Left ventricle myocardium inferior (tissue), 1 donor: ENCODE measurements at regions not wholly inside any gene's neighbourhood (a gene's known extent, or its start where the extent isn't known, plus 50 kb on each side); places are given as distances from the start of the nearest gene placed in this dataset.

Experiments
- DNase-seq: peaks from one replicate; pipeline ENCODE4 v3.0.0-alpha.2; 2020
- H3K27ac ChIP-seq: fragments of 200-600 bp; replicated peaks from 2 replicates; pipeline ENCODE4 v1.8.0; 2021
- H3K27me3 ChIP-seq: fragments of 200-600 bp; 2 replicates; pipeline ENCODE4 v1.8.0; 2021; ENCODE audit warnings: low read depth
- H3K36me3 ChIP-seq: fragments of 200-600 bp; 2 replicates; pipeline ENCODE4 v1.8.0; 2021
- H3K4me1 ChIP-seq: fragments of 200-600 bp; 2 replicates; pipeline ENCODE4 v1.8.0; 2021
- H3K4me3 ChIP-seq: fragments of 200-600 bp; 2 replicates; pipeline ENCODE4 v1.8.0; 2021; ENCODE audit warnings: mild to moderate bottlenecking, moderate library complexity
- H3K9me3 ChIP-seq: fragments of 200-600 bp; replicated peaks from 2 replicates; pipeline ENCODE4 v1.8.0; 2021
- intact Hi-C: fragments of 100-400 bp; cut with micrococcal nuclease; formaldehyde crosslinking; loops from one replicate; pipeline ENCODE4 v1.11.0; 2022
- TF ChIP-seq, protein P1 (sequence below): fragments of 200-600 bp; IDR thresholded peaks from 2 replicates; pipeline ENCODE4 v1.8.0; 2021; ENCODE audit warnings: antibody characterized with exemption, mild to moderate bottlenecking, borderline replicate concordance
- donor health status: DM: no; HTN: yes; CAD: no; lungs with severe emphysema.

DNA sequence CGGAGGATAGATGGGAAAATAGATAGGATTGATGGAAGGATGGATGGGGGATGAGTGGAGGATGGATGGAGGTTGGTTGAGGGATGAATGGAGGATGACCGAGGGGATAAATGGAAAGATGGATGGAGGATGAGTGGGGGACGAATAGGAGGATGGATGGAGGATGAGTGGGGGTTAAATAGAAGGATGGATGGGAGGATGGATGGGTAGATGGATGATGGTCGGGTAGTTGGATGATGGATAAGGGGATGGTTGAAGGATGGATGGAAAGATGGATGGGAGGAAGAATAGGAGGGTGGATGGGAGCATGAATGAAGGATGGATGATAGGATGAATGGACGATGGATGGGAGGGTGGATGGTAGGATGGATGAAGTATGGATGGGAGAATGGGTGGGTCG lies 219.3 kb upstream of the IER5L start:
- Histone ChIP-seq H3K27me3 (no peaks in the 10 kb centered on the region), H3K9me3 (no peaks in the 10 kb centered on the region), H3K36me3 (no peaks in the 10 kb centered on the region), H3K27ac (no peak overlapping the region), H3K4me1 (peaks cover 12% of the 10 kb centered on the region), H3K4me3 (no peak overlapping the region)
- TF ChIP-seq, protein P1, sequence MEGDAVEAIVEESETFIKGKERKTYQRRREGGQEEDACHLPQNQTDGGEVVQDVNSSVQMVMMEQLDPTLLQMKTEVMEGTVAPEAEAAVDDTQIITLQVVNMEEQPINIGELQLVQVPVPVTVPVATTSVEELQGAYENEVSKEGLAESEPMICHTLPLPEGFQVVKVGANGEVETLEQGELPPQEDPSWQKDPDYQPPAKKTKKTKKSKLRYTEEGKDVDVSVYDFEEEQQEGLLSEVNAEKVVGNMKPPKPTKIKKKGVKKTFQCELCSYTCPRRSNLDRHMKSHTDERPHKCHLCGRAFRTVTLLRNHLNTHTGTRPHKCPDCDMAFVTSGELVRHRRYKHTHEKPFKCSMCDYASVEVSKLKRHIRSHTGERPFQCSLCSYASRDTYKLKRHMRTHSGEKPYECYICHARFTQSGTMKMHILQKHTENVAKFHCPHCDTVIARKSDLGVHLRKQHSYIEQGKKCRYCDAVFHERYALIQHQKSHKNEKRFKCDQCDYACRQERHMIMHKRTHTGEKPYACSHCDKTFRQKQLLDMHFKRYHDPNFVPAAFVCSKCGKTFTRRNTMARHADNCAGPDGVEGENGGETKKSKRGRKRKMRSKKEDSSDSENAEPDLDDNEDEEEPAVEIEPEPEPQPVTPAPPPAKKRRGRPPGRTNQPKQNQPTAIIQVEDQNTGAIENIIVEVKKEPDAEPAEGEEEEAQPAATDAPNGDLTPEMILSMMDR: no peak
- DNase-seq: no peak
- intact Hi-C loops: no loop called here

GRCh38 chr9:129396365-129396708 lies 218.3 kb upstream of the IER5L start:
- intact Hi-C loops: no loop called here
- no peak for DNase-seq
- H3K27ac ChIP-seq: no peak overlapping the region

DNA sequence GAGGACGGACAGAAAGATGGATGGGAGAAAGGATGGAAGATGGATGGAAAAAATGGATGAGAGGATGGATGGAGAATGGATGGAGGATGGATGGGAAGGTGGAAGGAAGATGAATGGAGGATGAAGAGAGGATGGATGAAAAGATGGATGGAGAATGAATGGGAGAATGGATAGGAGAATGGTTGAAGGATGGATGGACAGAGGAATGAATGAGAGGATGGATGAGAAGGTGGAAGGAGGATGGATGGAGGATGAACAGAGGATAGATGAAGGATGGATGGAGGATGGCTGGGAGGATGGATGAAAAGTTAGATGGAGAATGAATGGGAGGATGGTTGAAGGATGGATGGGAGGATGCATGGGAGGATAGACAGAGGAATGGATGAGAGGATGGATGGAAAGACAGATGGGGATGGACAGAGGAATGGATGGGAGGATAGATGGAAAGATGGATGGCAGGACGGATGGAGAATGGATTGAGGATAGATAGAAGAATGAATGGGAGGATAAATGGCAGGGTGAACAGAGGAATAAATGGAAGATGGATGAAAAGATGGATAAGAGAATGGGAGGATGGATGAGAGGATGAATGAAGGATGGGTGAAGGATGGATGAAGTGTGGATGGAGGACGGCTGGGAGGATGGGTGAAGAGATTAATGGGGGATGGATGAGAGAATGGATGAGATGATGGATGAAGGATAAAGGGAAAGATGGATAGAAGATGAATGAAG lies 217.7 kb upstream of the IER5L start:
- no peaks in the 10 kb centered on the region for H3K9me3 ChIP-seq
- no peaks in the 10 kb centered on the region for H3K36me3 ChIP-seq
- no peaks in the 10 kb centered on the region for H3K27me3 ChIP-seq
- TF ChIP-seq, protein P1: no peak
- no peak overlapping the region for H3K4me3 ChIP-seq
- H3K4me1 ChIP-seq: peaks cover 9% of the 10 kb centered on the region
- DNase-seq: no peak
- H3K27ac ChIP-seq: no peak overlapping the region
- intact Hi-C loops: no loop called here

More at GRCh38 chr9:129396365-129396708, 218.3 kb upstream of the IER5L start:
- TF ChIP-seq, protein P1: no peak
- H3K4me3 ChIP-seq: no peak overlapping the region
- no peaks in the 10 kb centered on the region for H3K36me3 ChIP-seq
- H3K9me3 ChIP-seq: no peaks in the 10 kb centered on the region
- H3K27me3 ChIP-seq: no peaks in the 10 kb centered on the region
- peaks cover 9% of the 10 kb centered on the region for H3K4me1 ChIP-seq

DNA sequence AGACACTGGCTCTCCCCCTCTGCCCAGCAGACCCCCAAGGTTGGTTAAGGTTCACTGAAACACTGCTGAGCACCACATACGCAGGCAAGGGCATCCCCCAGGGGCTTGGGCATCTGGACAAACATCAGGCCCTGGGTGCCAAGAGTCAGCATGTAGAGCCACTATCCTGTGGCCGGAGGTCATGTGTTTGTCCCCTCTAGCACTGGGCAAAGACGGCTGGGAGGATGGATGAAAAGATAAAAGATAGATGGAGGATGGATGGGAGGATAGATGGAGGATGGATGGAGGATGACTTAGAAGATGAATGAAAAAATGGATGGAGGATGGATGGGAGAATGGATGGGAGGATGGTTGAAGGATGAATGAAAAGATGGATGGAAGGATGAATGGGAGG lies 216.8 kb upstream of the IER5L start:
- Histone ChIP-seq H3K4me3 (no peak overlapping the region), H3K27me3 (no peaks in the 10 kb centered on the region), H3K36me3 (no peaks in the 10 kb centered on the region), H3K27ac (no peak overlapping the region), H3K9me3 (no peaks in the 10 kb centered on the region), H3K4me1 (peaks cover 9% of the 10 kb centered on the region)
- TF ChIP-seq, protein P1: no peak
- intact Hi-C loops: no loop called here
- no peak for DNase-seq

DNA sequence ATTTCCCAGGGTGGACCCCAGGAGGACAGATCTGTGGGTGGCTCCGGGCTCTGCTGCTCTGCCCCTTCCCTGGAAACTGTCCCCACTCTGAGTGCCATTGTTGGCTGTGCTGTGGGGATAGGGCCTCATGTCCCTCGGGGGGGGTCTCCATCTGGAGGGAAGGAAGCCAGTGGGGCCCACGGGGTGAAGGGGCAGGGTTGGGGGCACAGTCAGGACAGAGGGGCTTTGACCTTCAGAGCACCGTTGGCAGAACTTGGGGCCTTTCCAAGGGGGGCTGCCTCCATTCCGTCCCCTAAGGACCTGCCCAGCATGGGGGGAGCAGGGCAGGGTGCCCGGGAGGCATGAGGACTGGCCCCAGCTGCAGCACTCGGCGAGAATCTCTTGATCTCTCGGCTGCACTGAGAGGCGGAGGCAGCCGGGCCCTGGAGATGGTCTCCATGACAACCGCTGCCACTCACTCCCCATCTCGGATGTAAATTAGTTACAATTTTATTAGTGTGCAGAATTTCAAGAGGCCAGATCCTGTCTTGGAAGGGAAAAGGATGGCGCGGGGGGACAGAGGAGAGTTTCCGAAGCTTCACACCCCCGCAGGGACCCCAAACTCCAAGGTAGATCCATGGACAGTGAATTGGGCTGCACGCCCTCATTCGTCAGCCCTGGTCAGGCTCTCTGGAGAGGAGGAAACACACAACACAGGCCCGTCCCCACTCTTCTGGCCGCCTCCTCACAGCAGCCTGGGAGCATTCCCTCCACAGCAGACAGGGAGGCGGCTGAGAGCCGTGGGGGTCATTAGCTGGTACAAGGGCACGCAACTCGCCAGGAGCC lies 216.2 kb upstream of the IER5L start:
- Histone ChIP-seq H3K4me3 (no peak overlapping the region), H3K9me3 (no peaks in the 10 kb centered on the region), H3K36me3 (no peaks in the 10 kb centered on the region), H3K27ac (no peak overlapping the region), H3K27me3 (no peaks in the 10 kb centered on the region), H3K4me1 (peaks cover 4% of the 10 kb centered on the region)
- TF ChIP-seq, protein P1: no peak
- DNase-seq: no peak
- intact Hi-C loops: no loop called here
